ENCODE measurements at regions not wholly inside any gene's neighbourhood (a gene's known extent, or its start where the extent isn't known, plus 50 kb on each side); places are given as distances from the start of the nearest gene placed in this dataset.

GRCh38 chr5:173719731-173720082, 103.3 kb upstream of the BOD1 start:
- no peak for DNase-seq (ENCODE audit: low read depth)

GRCh38 chr5:173720286-173720952, 104.0 kb upstream of the BOD1 start:
- no peak for DNase-seq (ENCODE audit: low read depth)

- no peak for DNase-seq (ENCODE audit: low read depth)
These were observed 104.6 kb upstream of the BOD1 start for GRCh38 chr5:173720953-173721600.

GRCh38 chr5:173721601-173722232, 105.3 kb upstream of the BOD1 start:
- DNase-seq (ENCODE audit: low read depth) = no peak

GRCh38 chr5:173726846-173727557, 110.6 kb upstream of the BOD1 start:
- no peak for DNase-seq (ENCODE audit: low read depth)

GRCh38 chr5:173727839-173728778, 111.7 kb upstream of the BOD1 start:
- DNase-seq (ENCODE audit: low read depth) = no peak

- DNase-seq (ENCODE audit: low read depth) = no peak
These were observed 112.8 kb upstream of the BOD1 start for GRCh38 chr5:173729079-173729765.

GRCh38 chr5:173730632-173731298, 114.3 kb upstream of the BOD1 start:
- no peak for DNase-seq (ENCODE audit: low read depth)

GRCh38 chr5:173733021-173733420, 116.6 kb upstream of the BOD1 start:
- DNase-seq (ENCODE audit: low read depth) = no peak

GRCh38 chr5:173733425-173733824, 117.0 kb upstream of the BOD1 start:
- DNase-seq (ENCODE audit: low read depth) = no peak

- no peak for DNase-seq (ENCODE audit: low read depth)
These were observed 117.5 kb upstream of the BOD1 start for GRCh38 chr5:173733831-173734501.

GRCh38 chr5:173734716-173735115, 118.3 kb upstream of the BOD1 start:
- no peak for DNase-seq (ENCODE audit: low read depth)

- no peak for DNase-seq (ENCODE audit: low read depth)
These were observed 118.7 kb upstream of the BOD1 start for GRCh38 chr5:173735184-173735583.

GRCh38 chr5:173735691-173736090, 119.2 kb upstream of the BOD1 start:
- DNase-seq (ENCODE audit: low read depth) = no peak

GRCh38 chr5:173736374-173736773, 119.9 kb upstream of the BOD1 start:
- no peak for DNase-seq (ENCODE audit: low read depth)

GRCh38 chr5:173736923-173737412, 120.5 kb upstream of the BOD1 start:
- no peak for DNase-seq (ENCODE audit: low read depth)

- DNase-seq (ENCODE audit: low read depth) = no peak
These were observed 123.3 kb upstream of the BOD1 start for GRCh38 chr5:173739741-173740140.

- DNase-seq (ENCODE audit: low read depth) = no peak
These were observed 124.0 kb upstream of the BOD1 start for GRCh38 chr5:173740400-173740799.

GRCh38 chr5:173741087-173741486, 124.6 kb upstream of the BOD1 start:
- DNase-seq (ENCODE audit: low read depth) = no peak
